Stimulated activated CD4-positive, alpha-beta T cell treated with anti-CD3 and anti-CD28 coated beads, Interleukin-15, amount 100 ng/mL, for 48 hours (primary cell): ENCODE measurements at regions not wholly inside any gene's neighbourhood (a gene's known extent, or its start where the extent isn't known, plus 50 kb on each side); places are given as distances from the start of the nearest gene placed in this dataset.

Source experiments
- DNase-seq, 2 donors: peaks; one replicate each; pipeline ENCODE4 v3.0.0-alpha.2; 2020; ENCODE audit warnings: low read depth in 2 of 2

DNA sequence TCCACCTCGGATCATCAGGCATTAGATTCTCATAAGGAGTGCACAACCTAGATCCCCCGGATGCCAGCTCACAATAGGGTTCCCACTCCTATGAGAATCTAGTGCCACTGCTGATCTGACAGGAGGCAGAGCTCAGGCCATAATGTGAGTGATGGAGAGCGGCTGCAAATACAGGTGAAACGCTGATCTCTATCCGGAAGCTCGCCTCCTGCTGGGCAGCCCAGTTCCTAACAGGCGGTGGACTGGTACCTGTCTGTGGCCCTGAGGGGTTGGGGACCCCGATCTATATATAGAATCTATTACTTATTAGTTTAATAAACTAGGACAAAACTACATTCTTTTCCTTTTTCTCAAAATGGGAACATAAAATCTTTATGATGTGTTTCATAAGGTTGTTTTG lies 741.9 kb downstream of the RFPL4B start:
- no peak for DNase-seq

DNA sequence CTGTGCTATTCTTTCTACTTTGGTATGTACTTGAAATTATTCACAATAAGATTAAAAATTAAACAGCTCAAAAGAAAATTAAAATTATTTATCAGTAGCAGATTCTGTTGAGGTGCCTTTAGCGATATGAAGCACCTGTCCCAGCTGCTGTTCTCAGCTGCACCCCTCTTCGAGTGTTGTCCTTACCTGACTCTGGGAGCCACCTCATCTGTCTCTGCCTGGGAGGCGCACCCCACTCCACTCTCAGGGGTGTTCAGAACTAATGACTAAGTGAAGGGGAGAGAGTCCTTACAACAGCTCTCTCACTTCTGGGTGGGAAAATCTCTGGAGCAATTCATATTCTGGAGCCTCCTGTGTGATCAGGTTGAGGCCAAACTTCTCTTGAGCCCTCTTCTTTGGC lies 745.7 kb downstream of the RFPL4B start:
- DNase-seq = no peak

DNA sequence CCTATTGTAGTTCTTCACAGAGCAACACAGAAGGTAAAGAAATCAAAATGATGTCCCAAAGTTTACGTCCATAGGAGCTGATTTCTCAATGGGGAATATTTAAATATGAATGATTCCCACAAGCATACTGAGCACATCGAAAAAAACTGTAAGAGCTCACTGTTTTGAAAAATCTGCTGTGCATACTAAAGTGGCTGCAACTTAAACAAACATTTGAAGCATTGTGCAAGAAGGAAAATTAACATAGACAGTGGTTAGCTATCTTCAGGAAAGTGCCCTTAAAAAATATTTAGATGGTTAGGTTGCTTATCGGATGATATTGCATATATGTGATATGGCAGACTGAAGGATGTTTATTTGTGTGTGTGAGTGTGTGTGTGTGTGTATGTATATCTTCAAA lies 747.6 kb downstream of the RFPL4B start:
- DNase-seq = no peak

DNA sequence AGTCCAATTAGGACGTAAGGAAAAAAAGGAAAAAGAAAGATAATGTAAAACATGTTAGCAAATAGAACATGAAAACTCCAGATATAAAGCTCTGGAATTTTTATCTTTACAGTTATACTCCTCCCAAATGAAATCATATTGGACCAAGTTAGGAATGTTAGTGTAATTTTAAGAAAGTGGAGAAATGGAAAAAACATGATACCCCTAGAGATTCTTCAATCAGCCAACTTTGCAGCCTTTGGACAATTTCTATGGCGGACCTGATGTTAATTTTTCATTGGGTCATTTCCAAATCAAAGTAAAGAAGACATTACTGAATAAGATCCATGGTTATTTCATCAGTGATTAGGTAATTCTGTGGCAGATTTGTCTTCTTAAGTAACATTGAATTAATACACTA lies 748.7 kb downstream of the RFPL4B start:
- no peak for DNase-seq

DNA sequence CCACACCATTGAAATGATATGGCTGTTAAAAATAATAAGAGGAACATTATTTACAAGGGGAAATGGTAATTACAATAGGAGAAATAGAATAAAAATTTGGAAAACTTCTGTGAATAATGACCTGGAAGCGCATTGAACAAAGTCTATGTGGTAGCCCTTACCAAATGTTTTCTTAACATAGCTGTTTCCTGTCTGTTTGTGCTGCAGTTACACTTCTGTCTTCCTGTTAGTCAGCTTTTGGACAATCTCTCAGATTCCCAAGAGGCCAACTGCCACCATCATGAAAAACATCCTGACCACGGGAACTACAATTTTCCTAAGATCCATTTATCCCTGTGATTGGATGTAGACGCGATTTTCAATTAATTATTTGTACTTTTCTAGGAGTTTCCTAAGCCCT lies 754.4 kb upstream of the MARCKS start:
- no peak for DNase-seq

DNA sequence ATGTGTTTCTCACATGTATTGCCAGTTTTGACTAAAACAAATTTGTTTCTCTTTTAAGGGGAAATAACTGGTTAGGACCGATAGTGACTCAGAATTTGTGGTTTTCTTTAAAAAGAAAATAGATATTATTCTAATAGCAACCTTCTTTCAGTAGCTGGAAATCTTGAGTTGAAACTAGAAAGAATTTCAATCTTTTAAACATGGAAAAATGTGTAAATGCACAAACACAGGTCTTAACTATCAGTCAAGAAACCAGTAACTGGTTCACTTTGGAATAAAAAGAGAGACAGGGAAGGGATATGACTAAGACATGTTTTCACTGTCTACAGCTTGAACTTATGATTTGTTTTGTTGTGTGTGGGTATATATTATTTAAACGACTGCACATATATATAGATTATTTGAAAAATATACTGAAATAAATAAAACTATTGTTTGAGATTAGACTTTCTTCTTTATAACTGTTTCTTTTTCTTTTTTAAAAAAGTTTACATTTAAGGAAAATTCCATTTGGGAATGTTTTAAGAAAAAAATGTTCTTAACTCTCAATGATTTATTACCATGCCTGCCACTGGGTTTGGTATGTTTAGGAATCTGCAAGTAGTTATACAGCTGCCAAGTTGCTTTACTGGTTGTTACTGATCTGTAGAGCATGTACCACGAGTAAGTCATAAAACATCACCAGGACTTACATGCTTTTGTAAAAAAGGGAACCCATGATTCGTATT lies 753.3 kb upstream of the MARCKS start:
- no peak for DNase-seq

DNA sequence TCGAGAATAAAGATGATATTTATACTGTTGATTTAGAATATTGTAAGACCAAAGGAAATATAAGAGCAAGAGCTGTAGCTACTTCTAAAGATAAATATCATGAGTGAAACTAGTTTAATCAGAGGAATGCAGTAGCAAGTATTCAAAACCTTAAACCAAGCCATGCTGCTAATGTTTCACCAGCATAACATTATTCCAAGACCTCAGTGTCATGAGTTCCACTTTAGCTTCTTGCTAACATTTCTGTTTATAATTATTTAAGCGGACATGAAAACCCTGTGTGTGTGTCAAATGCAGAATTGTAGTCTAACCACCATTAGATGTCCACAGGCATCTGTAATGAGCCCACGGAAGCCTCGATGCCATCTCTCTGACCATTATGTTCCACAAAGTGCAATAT lies 752.6 kb upstream of the MARCKS start:
- no peak for DNase-seq

DNA sequence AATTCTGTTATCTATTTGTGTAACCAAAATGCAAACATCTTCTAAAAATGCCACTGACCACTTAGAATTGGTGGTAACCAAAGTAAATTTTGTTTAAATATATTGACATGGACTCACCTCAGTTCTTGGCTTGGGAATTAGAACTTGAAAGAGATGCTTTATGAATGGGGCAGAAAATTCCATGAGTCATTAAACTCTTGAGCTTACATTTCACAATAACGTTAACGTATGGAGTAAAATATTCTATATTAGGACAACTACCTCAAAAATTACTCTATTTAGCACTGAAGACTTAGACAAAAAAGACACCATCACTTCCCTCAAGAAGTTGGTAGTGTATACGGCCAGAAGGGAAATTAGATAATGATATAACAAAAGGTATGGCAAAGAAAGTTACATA lies 752.2 kb upstream of the MARCKS start:
- no peak for DNase-seq

DNA sequence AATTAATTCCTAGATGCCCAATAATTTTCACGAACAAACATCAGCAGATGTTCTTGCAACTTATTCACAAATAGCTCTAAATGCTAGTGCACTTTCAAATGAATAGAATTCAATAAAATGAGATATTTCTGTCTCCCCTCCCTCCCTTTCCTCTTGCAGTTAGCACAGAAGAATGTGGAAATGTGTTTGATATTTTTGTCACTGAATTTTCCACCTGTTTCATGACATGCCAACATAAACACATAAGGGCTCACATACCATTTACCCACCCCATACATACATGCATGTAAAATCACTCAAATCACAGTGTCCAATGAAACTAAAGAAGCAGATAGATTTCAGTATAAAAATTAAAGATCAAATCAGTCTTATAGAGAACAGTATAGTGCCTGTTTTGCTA lies 746.9 kb upstream of the MARCKS start:
- no peak for DNase-seq

DNA sequence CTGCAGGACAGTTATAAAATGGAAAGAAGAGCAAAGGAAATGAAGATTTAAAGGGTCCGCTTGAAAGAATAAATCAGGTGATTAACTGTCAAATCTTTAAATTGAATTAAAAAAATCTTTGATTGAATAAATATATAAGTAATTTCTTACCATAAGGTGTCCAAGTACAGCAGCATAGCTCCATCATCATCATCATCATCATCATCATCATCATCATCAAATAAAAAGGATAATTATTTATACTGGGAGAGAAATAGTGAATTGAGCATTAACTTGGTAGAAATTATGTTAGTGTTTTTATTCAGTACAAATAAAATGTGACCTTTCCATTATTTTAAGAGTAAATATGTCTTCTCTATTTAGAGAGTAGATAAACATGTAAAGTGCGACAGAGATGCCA lies 745.6 kb upstream of the MARCKS start:
- DNase-seq = no peak

DNA sequence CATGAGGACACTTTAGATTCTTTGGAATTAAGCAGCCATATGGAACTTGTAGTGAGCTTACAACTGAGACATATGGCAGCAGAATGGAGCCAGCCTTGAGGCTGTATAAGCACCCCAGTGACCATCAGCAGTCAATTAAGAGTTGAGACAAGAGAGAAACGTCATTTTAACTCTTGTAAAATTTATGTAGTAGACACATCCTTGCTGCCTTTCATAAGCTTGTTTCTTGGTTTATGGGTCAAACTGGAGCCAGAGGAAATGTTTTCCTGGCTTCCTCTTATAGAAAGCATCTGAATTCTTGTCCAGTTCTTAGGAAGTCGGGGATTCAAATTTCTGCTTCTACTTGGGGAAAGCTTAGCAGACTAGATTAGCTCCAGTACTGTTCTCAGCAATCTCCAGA lies 745.1 kb upstream of the MARCKS start:
- DNase-seq = no peak

DNA sequence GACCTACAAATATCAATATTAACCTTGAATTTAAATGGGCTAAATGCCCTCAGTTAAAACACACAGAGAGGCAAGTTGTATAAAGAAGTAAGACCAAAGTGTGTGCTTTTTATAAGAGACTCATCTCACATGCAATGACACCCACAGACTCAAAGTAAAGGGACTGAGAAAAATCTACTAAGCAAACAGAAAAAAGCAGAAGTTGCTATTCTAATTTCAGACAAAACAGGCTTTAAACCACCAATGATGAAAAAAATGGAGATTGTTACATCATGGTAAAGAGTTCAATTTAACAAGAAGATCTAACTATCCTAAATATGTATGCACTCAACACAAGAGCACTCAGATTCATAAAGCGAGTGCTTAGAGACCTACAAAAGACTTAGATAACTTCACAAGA lies 741.9 kb upstream of the MARCKS start:
- DNase-seq = no peak

DNA sequence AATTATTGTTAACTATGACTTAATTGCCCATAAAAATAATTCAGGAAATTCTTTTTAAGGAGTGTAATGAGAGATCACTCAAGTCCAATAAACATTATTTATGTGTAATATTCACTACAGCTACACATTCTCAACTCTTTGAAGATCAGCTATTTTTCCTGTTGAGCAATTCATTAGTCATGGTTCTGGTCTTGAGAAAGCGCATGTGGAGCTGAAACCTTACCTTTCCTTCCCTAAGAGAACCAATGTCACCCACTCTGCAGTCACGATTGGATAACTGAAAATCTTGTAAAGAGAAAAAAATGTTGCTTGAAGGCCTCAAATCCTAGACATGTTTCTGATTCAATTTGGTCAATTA lies 736.9 kb upstream of the MARCKS start:
- no peak for DNase-seq

DNA sequence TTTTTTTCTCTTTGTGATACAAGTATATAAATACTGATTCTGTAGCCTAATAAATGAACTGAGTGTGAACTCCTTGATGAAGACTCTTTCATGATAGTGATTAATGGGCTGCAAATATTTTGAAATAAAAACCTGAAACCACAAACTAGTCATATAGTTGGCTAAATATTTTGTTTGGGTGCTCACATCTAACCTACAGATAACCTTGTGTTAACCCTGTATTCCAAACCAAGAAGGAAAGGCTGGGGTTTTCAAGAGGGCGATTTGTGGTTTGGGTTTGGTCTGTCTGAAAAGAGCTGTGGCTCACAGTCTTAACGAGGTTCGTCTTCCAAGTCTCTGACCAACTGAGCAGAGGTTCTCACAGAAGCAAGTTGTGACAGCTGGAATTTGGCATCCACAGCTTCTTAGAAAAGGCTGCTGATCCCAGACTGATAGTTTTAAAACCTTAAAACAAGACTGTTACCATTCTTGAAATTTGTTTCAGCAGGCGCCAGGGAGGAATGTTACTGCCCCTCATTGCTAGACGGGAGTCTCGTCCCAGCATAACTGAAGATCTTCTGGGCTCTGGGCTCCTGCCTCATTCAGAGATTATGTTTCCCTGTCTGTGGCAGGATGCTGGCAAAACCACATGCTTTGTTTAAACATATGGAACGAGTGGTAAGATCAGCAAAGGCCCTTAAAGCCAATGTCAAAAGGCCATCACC lies 736.4 kb upstream of the MARCKS start:
- no peak for DNase-seq

DNA sequence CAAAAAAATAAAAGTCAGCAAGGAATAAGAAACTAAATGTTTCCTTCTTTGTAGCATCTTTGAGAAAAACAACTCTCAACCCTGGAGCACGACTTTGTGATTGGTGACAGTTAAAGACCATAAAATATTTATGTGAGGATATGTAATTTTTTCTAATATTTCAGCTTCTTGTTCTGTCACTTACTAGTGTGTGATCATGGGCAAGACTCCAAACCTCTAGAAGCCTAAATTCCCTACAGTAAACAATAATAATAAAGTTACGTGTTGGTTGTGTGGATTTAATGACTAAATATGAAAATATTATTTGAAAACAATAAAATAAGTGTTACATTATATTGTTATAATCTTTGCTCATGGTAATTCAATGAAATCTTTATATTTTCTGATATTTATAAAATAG lies 735.6 kb upstream of the MARCKS start:
- no peak for DNase-seq

DNA sequence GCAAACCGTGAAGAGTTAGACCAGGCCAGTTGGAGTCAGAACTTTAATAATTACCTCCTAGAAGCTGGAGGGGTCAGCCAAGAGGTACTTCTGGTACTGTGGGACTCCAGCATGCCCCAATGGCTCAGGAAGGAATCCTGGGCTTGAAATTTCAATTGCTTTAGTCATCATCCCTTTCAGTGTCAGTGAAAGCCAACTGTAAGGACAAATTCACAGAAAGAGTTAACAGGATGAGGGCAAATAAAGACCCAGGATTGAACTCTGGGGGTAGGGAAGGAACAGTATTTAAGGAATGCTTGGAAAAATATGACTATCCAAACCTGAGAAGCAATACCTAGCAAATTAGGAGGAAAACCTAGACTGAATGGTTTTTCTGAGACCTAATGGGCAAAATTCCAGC lies 735.1 kb upstream of the MARCKS start:
- no peak for DNase-seq

DNA sequence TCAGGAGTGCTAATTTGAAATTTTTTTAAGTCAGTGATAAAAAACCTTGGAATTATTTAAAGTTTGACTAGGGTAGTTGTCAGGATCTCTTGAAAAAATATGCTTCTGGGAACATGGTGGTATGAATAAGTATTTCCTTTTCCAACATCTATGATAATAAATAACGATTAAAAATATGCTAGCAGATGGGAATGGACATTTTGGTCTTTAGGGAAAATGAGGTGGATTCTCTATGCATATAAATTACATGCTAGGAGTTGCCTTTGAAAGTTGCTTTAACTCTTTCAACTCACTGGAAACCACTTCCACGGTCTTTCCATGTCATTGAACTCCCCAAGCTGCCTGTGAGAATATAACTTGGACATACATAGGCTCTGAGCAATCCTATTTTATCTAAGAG lies 731.5 kb upstream of the MARCKS start:
- DNase-seq = no peak

DNA sequence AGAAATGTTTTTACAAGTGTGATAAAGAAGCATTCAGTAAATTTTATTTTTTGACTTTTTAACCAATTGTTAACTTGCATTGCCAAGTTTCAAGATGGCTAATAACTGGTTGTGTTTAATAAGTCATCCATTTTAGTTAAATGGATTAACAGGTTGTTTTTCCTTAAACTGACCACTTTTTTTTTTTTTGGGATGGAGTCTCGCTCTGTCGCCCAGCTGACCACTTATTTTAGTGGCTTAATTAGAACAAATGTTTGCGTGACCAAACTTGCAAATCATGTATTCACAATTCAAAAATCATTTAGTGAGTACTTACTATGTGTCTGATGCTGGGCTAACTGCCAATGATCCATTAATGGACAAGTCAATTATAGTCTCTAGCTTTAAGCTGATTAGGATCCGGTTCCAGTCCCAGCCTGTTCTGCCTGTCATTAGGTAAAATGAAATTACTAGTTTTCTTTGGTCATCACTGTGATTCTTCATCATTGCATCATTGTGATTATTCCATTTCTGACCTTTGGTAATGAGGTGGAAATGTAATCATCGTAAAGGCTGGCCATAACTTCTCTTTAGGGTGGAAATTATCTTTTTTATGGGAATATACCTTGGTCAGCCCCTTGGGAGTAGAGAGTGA lies 729.2 kb upstream of the MARCKS start:
- DNase-seq = no peak

DNA sequence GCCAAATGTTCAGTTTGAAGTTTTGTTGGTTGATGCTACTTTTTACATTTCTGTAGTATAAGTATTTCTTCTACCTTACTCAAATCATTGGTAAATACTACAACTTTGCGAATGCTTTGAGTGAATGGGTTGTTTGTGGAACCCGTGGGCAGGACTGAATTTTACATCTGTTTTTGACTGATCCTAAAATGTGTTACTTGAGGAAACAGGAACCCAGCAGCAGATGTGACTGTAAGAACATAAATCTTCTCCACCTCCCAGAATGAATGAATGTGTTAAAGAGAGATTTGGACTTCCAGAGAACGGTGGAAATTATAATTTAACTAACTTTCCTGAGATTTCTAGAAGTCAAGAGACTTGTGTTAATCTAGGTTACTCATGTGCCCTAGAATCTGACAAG lies 728.5 kb upstream of the MARCKS start:
- DNase-seq = no peak

DNA sequence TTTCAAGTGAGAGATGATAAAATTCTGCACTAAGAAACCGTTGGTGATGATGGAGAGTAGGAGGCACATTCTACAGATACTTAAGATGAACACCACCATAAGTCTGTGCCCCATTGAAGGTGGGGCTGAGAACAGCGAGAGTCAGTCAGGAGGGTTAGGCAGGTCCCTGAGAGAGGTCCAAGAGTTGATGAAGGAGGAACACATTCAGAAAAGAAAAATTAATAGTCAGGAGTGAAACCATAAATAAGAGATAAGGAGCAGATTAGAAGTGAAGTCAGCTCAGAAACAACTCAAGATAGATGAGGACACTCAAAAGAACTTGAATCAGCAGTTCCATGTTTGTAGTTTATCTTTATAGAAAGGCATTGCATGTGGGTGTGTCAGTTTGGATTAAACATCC lies 727.2 kb upstream of the MARCKS start:
- DNase-seq = no peak

DNA sequence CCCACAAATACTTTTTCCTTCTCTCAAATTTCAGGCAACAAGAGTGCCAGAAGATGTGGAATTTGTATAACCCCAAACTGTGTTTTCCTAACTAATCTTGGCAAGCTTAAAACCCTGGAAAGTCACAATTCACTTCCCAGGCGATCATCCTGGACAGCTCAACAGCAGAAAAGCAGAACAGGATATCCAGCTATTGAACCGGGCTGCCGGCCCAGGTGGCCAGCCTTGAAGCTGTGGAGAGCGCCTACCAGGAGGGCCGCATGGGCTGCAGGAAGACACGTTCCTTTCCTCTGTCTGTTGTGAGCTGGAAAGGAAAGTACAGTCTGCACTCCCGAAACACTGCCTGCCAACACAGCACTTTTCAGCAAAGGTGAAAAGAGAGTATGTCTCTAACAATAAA lies 719.7 kb upstream of the MARCKS start:
- no peak for DNase-seq

DNA sequence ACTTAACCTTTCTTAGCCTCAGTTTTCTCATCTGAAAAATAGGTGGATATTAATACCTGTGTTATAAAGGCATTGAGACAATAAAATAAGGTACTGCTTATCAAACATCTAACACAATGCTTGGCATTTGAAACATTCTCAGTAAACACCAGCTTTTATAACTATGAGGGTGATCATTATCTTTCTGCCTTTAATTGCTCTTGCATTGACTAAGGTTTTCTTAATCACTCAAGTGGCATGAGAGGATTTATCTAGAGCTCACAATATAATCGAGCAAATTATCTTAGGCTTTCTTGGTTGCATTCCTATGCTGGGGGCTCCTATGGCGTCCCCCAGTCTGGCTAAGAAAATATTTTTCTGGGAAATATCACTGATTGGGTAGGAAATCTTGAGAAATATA lies 716.4 kb upstream of the MARCKS start:
- no peak for DNase-seq

DNA sequence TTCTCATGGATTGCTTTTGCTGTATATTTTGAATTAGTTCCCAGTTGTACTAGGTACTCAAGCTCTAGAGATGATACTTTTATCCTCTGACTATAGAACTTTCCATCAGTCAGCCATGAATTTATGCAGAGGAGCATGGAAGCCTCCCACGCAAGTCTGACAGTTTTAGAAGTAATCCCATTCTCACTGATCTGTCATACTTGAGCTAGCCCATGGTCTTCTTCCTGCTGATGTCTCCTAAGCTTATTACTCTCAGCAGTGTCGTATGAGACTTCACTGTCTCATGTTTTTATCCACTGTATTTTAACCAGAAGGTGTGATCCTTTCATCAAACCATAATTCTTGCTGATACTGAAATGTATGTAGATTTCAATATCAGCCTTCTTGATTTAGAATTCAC lies 715.2 kb upstream of the MARCKS start:
- no peak for DNase-seq
